ENCODE measurements at regions not wholly inside any gene's neighbourhood (a gene's known extent, or its start where the extent isn't known, plus 50 kb on each side); places are given as distances from the start of the nearest gene placed in this dataset.

- H3K27ac ChIP-seq (ENCODE audit: low read depth, low read length, poor library complexity, severe bottlenecking): no peak overlapping the region
- TF ChIP-seq CTCF (conservative IDR thresholded peaks at IDR 0.05; ENCODE audit: low read length) (no peak), EZH2phosphoT487 (IDR thresholded peaks at IDR 0.05; ENCODE audit: borderline replicate concordance, low read depth, low read length) (no peak)
- H3K9me3 ChIP-seq (ENCODE audit: low read length): no peaks in the 10 kb centered on the region
- BruUV-seq (replicated peaks): no TSS peak
- DNase-seq (ENCODE audit: low spot score): no peak
- CTCF ChIA-PET (ENCODE audit: unreplicated experiment): no interaction called here
- no peak overlapping the region for H3K4me2 ChIP-seq (ENCODE audit: low read length)
- H2AFZ ChIP-seq (ENCODE audit: low read length): no peak overlapping the region
- H3K4me3 ChIP-seq (ENCODE audit: low read depth, low read length, poor library complexity, severe bottlenecking): no peak overlapping the region
- no peaks in the 10 kb centered on the region for H3K79me2 ChIP-seq (ENCODE audit: insufficient read depth, low read depth, low read length)
- no peaks in the 10 kb centered on the region for H4K20me1 ChIP-seq (ENCODE audit: insufficient read depth, low read length)
- intact Hi-C loops (cut with micrococcal nuclease; ENCODE audit: unreplicated experiment): no loop called here
- H3K4me1 ChIP-seq (ENCODE audit: insufficient read depth, low read length, poor library complexity, severe bottlenecking): no peaks in the 10 kb centered on the region
- H3K9me2 ChIP-seq (ENCODE audit: insufficient read depth, low read length): no peaks in the 10 kb centered on the region
- POLR2A ChIA-PET: no interaction called here
- no peaks in the 10 kb centered on the region for H3K36me3 ChIP-seq (ENCODE audit: insufficient read depth, low read length)
These were observed 235.6 kb downstream of the SOX4 start for GRCh38 chr6:21829126-21829525.

- Histone ChIP-seq H3K9me2 (ENCODE audit: insufficient read depth, low read length) (no peaks in the 10 kb centered on the region), H3K4me2 (ENCODE audit: low read length) (no peak overlapping the region), H3K9me3 (ENCODE audit: low read length) (no peaks in the 10 kb centered on the region), H3K27ac (ENCODE audit: low read depth, low read length, poor library complexity, severe bottlenecking) (no peak overlapping the region), H3K79me2 (ENCODE audit: insufficient read depth, low read depth, low read length) (no peaks in the 10 kb centered on the region), H4K20me1 (ENCODE audit: insufficient read depth, low read length) (no peaks in the 10 kb centered on the region), H3K4me1 (ENCODE audit: insufficient read depth, low read length, poor library complexity, severe bottlenecking) (no peaks in the 10 kb centered on the region), H3K36me3 (ENCODE audit: insufficient read depth, low read length) (no peaks in the 10 kb centered on the region), H2AFZ (ENCODE audit: low read length) (no peak overlapping the region), H3K4me3 (ENCODE audit: low read depth, low read length, poor library complexity, severe bottlenecking) (no peak overlapping the region)
- POLR2A ChIA-PET: no interaction called here
- BruUV-seq (replicated peaks): no TSS peak
- intact Hi-C loops (cut with micrococcal nuclease; ENCODE audit: unreplicated experiment): no loop called here
- no peak for DNase-seq (ENCODE audit: low spot score)
- CTCF ChIA-PET (ENCODE audit: unreplicated experiment): no interaction called here
- TF ChIP-seq CTCF (conservative IDR thresholded peaks at IDR 0.05; ENCODE audit: low read length) (no peak), EZH2phosphoT487 (IDR thresholded peaks at IDR 0.05; ENCODE audit: borderline replicate concordance, low read depth, low read length) (no peak)
These were observed 238.2 kb downstream of the SOX4 start for GRCh38 chr6:21831521-21832291.

GRCh38 chr6:21836277-21836676 lies 242.7 kb downstream of the SOX4 start:
- Histone ChIP-seq H3K79me2 (ENCODE audit: insufficient read depth, low read depth, low read length) (no peaks in the 10 kb centered on the region), H3K4me3 (ENCODE audit: low read depth, low read length, poor library complexity, severe bottlenecking) (no peak overlapping the region), H3K9me2 (ENCODE audit: insufficient read depth, low read length) (no peaks in the 10 kb centered on the region), H3K9me3 (ENCODE audit: low read length) (no peaks in the 10 kb centered on the region), H3K4me2 (ENCODE audit: low read length) (no peak overlapping the region), H3K27ac (ENCODE audit: low read depth, low read length, poor library complexity, severe bottlenecking) (no peak overlapping the region), H3K36me3 (ENCODE audit: insufficient read depth, low read length) (no peaks in the 10 kb centered on the region), H3K4me1 (ENCODE audit: insufficient read depth, low read length, poor library complexity, severe bottlenecking) (no peaks in the 10 kb centered on the region), H4K20me1 (ENCODE audit: insufficient read depth, low read length) (no peaks in the 10 kb centered on the region), H2AFZ (ENCODE audit: low read length) (no peak overlapping the region)
- intact Hi-C loops (cut with micrococcal nuclease; ENCODE audit: unreplicated experiment): no loop called here
- no TSS peak for BruUV-seq (replicated peaks)
- DNase-seq (ENCODE audit: low spot score): no peak
- ChIA-PET CTCF (ENCODE audit: unreplicated experiment) (no interaction called here), POLR2A (interaction anchor here (0.7 kb wide), 1 partner anchor 769 kb away, joined by 3 read pairs; no protein-coding TSS in a partner anchor)
- TF ChIP-seq CTCF (conservative IDR thresholded peaks at IDR 0.05; ENCODE audit: low read length) (no peak), EZH2phosphoT487 (IDR thresholded peaks at IDR 0.05; ENCODE audit: borderline replicate concordance, low read depth, low read length) (no peak)
